GM19351 (cell line): ENCODE measurements at regions not wholly inside any gene's neighbourhood (a gene's known extent, or its start where the extent isn't known, plus 50 kb on each side); places are given as distances from the start of the nearest gene placed in this dataset.
A peak's percentile ranks its signal among the peaks of the same experiment; 100 is the strongest.
"Not testable (repeated sequence)": the region's sequence is repeated elsewhere in the genome, so short reads cannot be mapped to it uniquely, and the experiment has no call there.

Source experiments
- ATAC-seq: cut with Tn5 transposase; IDR thresholded peaks from one replicate; pipeline ENCODE4 v1.9.1; 2021; ENCODE audit warnings: mild to moderate bottlenecking, moderate library complexity; ENCODE audit not compliant: unreplicated experiment

DNA sequence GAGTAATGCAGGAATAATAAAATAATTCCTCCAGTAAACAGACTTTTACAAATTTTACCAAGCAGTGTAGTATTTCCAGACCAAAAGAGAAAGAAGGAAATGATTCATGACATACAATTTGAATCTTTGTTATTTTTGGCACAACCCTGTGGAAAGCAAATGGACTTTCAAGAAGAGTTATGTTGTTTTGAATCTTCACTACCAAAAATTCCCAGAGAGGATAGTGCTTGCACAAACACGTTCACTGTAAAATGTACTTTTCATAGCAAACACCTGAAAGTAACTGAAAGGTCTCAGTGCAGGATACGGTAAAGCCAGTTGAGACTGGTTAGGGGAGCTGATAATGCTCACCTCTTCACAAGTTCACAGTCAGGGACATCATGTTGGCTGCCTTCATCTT, 107.1 kb downstream of the USP22 start:
- no peak for ATAC-seq

DNA sequence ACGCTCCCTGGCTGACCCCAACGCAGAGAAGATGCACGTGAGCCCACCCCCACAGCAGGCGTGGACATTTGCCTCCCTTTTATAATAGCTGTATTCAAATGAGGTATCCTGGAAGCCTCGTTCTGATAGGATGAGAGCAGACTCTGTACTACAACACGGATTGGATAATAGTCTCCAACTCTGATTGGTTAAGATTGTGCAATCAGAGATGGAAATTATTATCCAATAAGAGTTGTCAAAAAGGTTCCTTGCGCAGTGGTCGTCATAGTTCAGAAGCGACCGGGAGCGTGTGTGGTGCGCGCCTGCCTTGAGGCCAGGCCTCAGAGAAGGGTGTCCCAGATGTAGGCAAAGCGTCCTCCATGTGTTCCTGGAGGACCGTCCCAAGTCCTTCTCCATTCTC, 104.6 kb downstream of the USP22 start:
- ATAC-seq: no peak

GRCh38 chr17:20938988-20939615, 103.7 kb downstream of the USP22 start:
- ATAC-seq: no peak

DNA sequence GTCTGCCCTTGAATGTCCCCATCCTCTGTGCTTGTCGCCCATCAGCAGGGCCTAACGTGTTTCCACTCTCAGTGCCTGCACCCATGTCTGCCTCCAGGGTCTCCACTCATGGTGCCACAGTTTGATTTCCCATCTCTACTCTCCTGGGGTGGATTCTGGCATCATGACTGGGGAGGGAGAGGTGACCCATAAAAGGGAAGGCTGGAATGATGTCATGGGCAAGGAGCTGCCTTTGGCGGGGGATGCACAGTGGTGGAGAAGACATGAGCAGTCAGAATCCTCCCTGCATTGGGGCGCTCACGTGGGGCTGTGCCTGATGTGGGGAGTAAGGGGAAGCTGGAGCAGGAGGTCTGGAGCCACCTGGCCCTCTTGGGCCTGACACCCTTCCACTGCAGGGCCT, 100.9 kb downstream of the USP22 start:
- no peak for ATAC-seq

- peak; percentile 61 for ATAC-seq
These were observed 98.6 kb downstream of the USP22 start for GRCh38 chr17:20944014-20944865.

GRCh38 chr17:20947708-20948107, 95.1 kb downstream of the USP22 start:
- ATAC-seq: not testable (repeated sequence)

GRCh38 chr17:20948984-20949777, 93.6 kb downstream of the USP22 start:
- no peak for ATAC-seq
